ENCODE measurements at regions not wholly inside any gene's neighbourhood (a gene's known extent, or its start where the extent isn't known, plus 50 kb on each side); places are given as distances from the start of the nearest gene placed in this dataset.
"Not testable (repeated sequence)": the region's sequence is repeated elsewhere in the genome, so short reads cannot be mapped to it uniquely, and the experiment has no call there.

- not testable (repeated sequence) for TF ChIP-seq RCOR1 (IDR thresholded peaks at IDR 0.05; ENCODE audit: insufficient replicate concordance, low read length); CTCF (conservative IDR thresholded peaks at IDR 0.05; ENCODE audit: low read depth, low read length)
These were observed 318.8 kb downstream of the ISL1 start for GRCh38 chr5:51702046-51702445.
